ENCODE measurements at regions not wholly inside any gene's neighbourhood (a gene's known extent, or its start where the extent isn't known, plus 50 kb on each side); places are given as distances from the start of the nearest gene placed in this dataset.
A peak's percentile ranks its signal among the peaks of the same experiment; 100 is the strongest.

- POLR2A ChIA-PET, result interaction anchor here (0.5 kb wide), 1 partner anchor 10 kb away, joined by 3 read pairs; no protein-coding TSS in a partner anchor
- H3K27ac Mint-ChIP-seq, result no peak overlapping the region; the same call in 1 of the 2 replicates
- ATAC-seq (no peak), DNase-seq (ENCODE audit: low spot score) (no peak)
- no peaks in the 10 kb centered on the region for H3K27me3 Mint-ChIP-seq (ENCODE audit: low read depth)
- CTCF ChIA-PET, result no interaction called here
- peaks cover 69% of the 10 kb centered on the region for H3K4me1 Mint-ChIP-seq
- H3K4me3 Mint-ChIP-seq, result 0 out of 2 replicates have a peak overlapping the region, but pooled peaks have one; percentile 17
- TF ChIP-seq ZNF263 (CRISPR knock-in tag; IDR thresholded peaks at IDR 0.05; ENCODE audit: low read depth), result no peak
- TF ChIP-seq ARID4B (CRISPR knock-in tag; IDR thresholded peaks at IDR 0.05; ENCODE audit: borderline replicate concordance), result no peak
- no peak for TF ChIP-seq CDX4 (CRISPR knock-in tag; IDR thresholded peaks at IDR 0.05; ENCODE audit: borderline replicate concordance)
- TF ChIP-seq ZNF281 (CRISPR knock-in tag; IDR thresholded peaks at IDR 0.05), result no peak
- TF ChIP-seq MAX (CRISPR knock-in tag; IDR thresholded peaks at IDR 0.05), result no peak
- TF ChIP-seq ZNF396 (CRISPR knock-in tag; IDR thresholded peaks at IDR 0.05; ENCODE audit: borderline replicate concordance), result no peak
- TF ChIP-seq FOXP4 (CRISPR knock-in tag; IDR thresholded peaks at IDR 0.05), result no peak
- no peak for TF ChIP-seq JAZF1 (CRISPR knock-in tag; IDR thresholded peaks at IDR 0.05)
- TF ChIP-seq CREM (CRISPR knock-in tag; IDR thresholded peaks at IDR 0.05), result no peak
- TF ChIP-seq IRF2 (CRISPR knock-in tag; IDR thresholded peaks at IDR 0.05; ENCODE audit: borderline replicate concordance, low read depth), result no peak
- TF ChIP-seq USF1 (CRISPR knock-in tag; IDR thresholded peaks at IDR 0.05), result no peak
- TF ChIP-seq NR1H2 (CRISPR knock-in tag; IDR thresholded peaks at IDR 0.05), result no peak
- H3K9me3 Mint-ChIP-seq, result no peaks in the 10 kb centered on the region
- no peaks in the 10 kb centered on the region for H3K36me3 Mint-ChIP-seq
These were observed 205.1 kb downstream of the PLPP3 start for GRCh38 chr1:56374026-56374974.
